DND-41 (cell line): ENCODE measurements at regions not wholly inside any gene's neighbourhood (a gene's known extent, or its start where the extent isn't known, plus 50 kb on each side); places are given as distances from the start of the nearest gene placed in this dataset.

ENCODE experiments used
- ATAC-seq: fragments of 200-7000 bp; cut with Tn5 transposase; 3 replicates; pipeline ENCODE4 v1.9.1; 2021; ENCODE audit warnings: low read depth; ENCODE audit not compliant: insufficient read depth
- DNase-seq: peaks from one replicate; pipeline ENCODE4 v3.0.0-alpha.2; 2020
- H2AFZ ChIP-seq: 2 replicates; pipeline ENCODE4 v1.6.0; 2012; ENCODE audit warnings: low read depth, low read length
- H3K27ac ChIP-seq: 2 replicates; pipeline ENCODE4 v1.5.1; 2012; ENCODE audit warnings: low read length, inconsistent platforms
- H3K27me3 ChIP-seq: fragments of 200-600 bp; sonication (generic); 2 replicates; pipeline ENCODE4 v1.6.0; 2012; ENCODE audit warnings: low read length, mild to moderate bottlenecking, inconsistent platforms; ENCODE audit not compliant: insufficient read depth, poor library complexity
- H3K36me3 ChIP-seq: 2 replicates; pipeline ENCODE4 v1.5.1; 2012; ENCODE audit warnings: low read length, inconsistent platforms; ENCODE audit not compliant: insufficient read depth
- H3K4me1 ChIP-seq: 2 replicates; pipeline ENCODE4 v1.5.1; 2012; ENCODE audit warnings: mild to moderate bottlenecking, low read length; ENCODE audit not compliant: insufficient read depth
- H3K4me2 ChIP-seq: 2 replicates; pipeline ENCODE4 v1.6.0; 2012; ENCODE audit warnings: mild to moderate bottlenecking, moderate library complexity, low read length, inconsistent platforms; ENCODE audit not compliant: insufficient read depth
- H3K4me3 ChIP-seq, 2 experiments: fragments of 200-600 bp in 1 of 2; shearing (Covaris generic) in 1 of 2; 2 replicates each; pipeline ENCODE4 v1.5.1; 2012 to 2016; ENCODE audit warnings: inconsistent platforms in 2 of 2, low read length in 2 of 2, mild to moderate bottlenecking in 2 of 2, low read depth in 1 of 2, moderate library complexity in 1 of 2
- H3K79me2 ChIP-seq: 2 replicates; pipeline ENCODE4 v1.6.0; 2012; ENCODE audit warnings: low read length, inconsistent platforms; ENCODE audit not compliant: insufficient read depth
- H3K9ac ChIP-seq: 2 replicates; pipeline ENCODE4 v1.6.0; 2012; ENCODE audit warnings: low read depth, mild to moderate bottlenecking, inconsistent platforms, low read length, moderate library complexity
- H3K9me3 ChIP-seq: 2 replicates; pipeline ENCODE4 v1.5.1; 2012; ENCODE audit warnings: low read length, moderate library complexity, mild to moderate bottlenecking, inconsistent platforms; ENCODE audit not compliant: insufficient read depth, severe bottlenecking
- H4K20me1 ChIP-seq: 2 replicates; pipeline ENCODE4 v1.6.0; 2012; ENCODE audit warnings: low read length; ENCODE audit not compliant: insufficient read depth
- EZH2 ChIP-seq: IDR thresholded peaks from 3 replicates; pipeline ENCODE4 v1.6.1; 2012; ENCODE audit warnings: borderline replicate concordance, low read depth, mild to moderate bottlenecking, moderate library complexity, low read length, inconsistent platforms; ENCODE audit not compliant: severe bottlenecking
- TF ChIP-seq, protein P1 (sequence below): IDR thresholded peaks from 2 replicates; pipeline ENCODE4 v1.5.1; 2012; ENCODE audit warnings: borderline replicate concordance, low read length, moderate library complexity, mild to moderate bottlenecking; ENCODE audit not compliant: poor library complexity, severe bottlenecking; ENCODE audit errors: extremely low read depth

DNA sequence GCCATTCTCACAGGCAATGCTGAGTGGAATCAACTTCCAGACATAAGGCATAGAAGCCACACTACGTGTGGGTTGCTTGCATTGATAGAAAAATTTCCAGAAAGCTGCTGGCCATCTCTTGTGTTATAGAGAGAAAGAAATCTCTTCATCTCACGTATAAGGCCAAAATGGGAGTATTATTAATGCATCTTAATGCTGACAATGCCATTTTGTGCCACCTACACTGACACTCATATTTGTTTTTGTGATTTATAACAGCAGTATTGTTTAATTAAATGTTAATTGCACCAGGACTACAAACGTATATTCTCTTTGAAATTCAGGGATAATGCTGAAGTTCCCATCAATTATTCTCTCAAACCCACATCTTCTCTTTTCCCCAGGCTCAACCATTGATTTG, 56.1 kb upstream of the TMEM132D start:
- Histone ChIP-seq H3K9me3 (no peaks in the 10 kb centered on the region), H3K4me1 (no peaks in the 10 kb centered on the region), H3K4me2 (no peak overlapping the region), H3K9ac (no peak overlapping the region), H3K27me3 (no peaks in the 10 kb centered on the region), H3K79me2 (no peaks in the 10 kb centered on the region), H3K36me3 (no peaks in the 10 kb centered on the region), H2AFZ (no peak overlapping the region), H3K27ac (no peak overlapping the region), H4K20me1 (no peaks in the 10 kb centered on the region), H3K4me3 (no peak overlapping the region)
- ATAC-seq (no peak), DNase-seq (no peak)
- TF ChIP-seq, protein P1, sequence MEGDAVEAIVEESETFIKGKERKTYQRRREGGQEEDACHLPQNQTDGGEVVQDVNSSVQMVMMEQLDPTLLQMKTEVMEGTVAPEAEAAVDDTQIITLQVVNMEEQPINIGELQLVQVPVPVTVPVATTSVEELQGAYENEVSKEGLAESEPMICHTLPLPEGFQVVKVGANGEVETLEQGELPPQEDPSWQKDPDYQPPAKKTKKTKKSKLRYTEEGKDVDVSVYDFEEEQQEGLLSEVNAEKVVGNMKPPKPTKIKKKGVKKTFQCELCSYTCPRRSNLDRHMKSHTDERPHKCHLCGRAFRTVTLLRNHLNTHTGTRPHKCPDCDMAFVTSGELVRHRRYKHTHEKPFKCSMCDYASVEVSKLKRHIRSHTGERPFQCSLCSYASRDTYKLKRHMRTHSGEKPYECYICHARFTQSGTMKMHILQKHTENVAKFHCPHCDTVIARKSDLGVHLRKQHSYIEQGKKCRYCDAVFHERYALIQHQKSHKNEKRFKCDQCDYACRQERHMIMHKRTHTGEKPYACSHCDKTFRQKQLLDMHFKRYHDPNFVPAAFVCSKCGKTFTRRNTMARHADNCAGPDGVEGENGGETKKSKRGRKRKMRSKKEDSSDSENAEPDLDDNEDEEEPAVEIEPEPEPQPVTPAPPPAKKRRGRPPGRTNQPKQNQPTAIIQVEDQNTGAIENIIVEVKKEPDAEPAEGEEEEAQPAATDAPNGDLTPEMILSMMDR = no peak
- no peak for TF ChIP-seq EZH2

DNA sequence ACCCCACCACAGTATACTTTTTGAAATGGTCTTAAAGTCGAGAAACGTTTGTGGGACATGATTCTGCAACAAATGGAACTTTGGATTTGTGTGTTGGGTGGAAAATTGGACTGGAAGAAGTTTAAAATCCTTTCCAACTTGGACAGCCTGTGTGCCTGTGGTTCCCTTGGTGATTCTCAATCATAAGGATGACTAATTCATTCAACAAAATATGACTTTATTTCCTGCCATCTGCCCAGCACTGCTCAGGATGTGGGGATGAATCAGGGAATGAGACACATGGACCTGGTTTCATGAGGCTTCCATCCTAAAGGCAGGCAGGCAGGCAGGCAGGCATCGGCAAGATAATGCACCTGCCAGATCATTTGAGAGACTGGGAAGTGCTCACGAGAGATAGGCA, 57.3 kb upstream of the TMEM132D start:
- Histone ChIP-seq H4K20me1 (no peaks in the 10 kb centered on the region), H3K4me1 (no peaks in the 10 kb centered on the region), H3K4me3 (no peak overlapping the region), H2AFZ (no peak overlapping the region), H3K27me3 (no peaks in the 10 kb centered on the region), H3K79me2 (no peaks in the 10 kb centered on the region), H3K9me3 (no peaks in the 10 kb centered on the region), H3K27ac (no peak overlapping the region), H3K36me3 (no peaks in the 10 kb centered on the region), H3K9ac (no peak overlapping the region), H3K4me2 (no peak overlapping the region)
- no peak for DNase-seq
- no peak for ATAC-seq
- TF ChIP-seq EZH2 = no peak
- TF ChIP-seq, protein P1 = no peak

DNA sequence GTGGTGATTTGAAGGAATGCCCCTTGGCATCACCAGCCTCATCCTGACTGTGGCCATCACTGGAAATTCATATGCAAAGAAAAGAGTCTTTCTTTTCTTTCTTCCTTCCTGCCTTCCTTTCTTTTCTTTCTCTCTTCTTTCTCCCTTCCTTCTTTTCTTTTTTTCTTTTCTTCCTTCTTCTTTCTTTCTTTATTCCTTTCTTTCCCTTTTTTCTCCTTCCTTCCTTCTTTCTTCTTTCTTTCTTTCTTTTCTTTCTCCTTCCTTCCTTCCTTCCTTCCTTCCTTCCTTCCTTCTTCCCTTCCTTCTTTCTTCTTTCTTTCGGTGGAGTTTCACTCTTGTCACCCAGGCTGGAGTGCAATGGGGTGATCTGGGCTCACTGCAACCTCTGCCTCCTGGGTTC, 58.0 kb upstream of the TMEM132D start:
- Histone ChIP-seq H3K9me3 (no peaks in the 10 kb centered on the region), H4K20me1 (no peaks in the 10 kb centered on the region)
- TF ChIP-seq EZH2 = no peak
- TF ChIP-seq, protein P1 = no peak

DNA sequence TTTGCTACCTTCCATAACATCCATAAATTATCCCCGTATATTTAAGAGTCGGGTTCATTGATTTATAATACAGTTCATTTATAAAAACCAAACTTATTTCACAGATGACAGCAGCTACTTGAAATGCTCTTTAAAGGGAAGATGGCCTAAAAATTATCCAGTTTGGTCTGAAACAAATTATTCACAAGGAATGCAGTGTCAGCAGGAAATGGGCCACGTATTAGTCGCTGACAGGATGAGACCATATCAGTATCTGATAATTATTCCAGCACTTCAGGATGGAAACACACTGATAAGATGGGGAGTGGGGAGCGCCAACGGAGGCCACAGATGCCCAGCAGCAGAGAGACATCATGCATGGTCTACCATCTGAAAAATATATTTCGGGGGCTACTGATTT, 60.5 kb upstream of the TMEM132D start:
- Histone ChIP-seq H3K9me3 (no peaks in the 10 kb centered on the region), H2AFZ (no peak overlapping the region), H3K27me3 (no peaks in the 10 kb centered on the region), H3K27ac (no peak overlapping the region), H4K20me1 (no peaks in the 10 kb centered on the region), H3K4me3 (no peak overlapping the region), H3K79me2 (no peaks in the 10 kb centered on the region), H3K4me1 (no peaks in the 10 kb centered on the region), H3K4me2 (no peak overlapping the region), H3K36me3 (no peaks in the 10 kb centered on the region), H3K9ac (no peak overlapping the region)
- DNase-seq (no peak), ATAC-seq (no peak)
- TF ChIP-seq, protein P1 = no peak
- TF ChIP-seq EZH2 = no peak

More for the DNA sequence above, 58.0 kb upstream of the TMEM132D start:
- Histone ChIP-seq H3K4me1 (no peaks in the 10 kb centered on the region), H3K27ac (no peak overlapping the region), H2AFZ (no peak overlapping the region), H3K4me3 (no peak overlapping the region), H3K9ac (no peak overlapping the region), H3K27me3 (no peaks in the 10 kb centered on the region), H3K79me2 (no peaks in the 10 kb centered on the region), H3K4me2 (no peak overlapping the region), H3K36me3 (no peaks in the 10 kb centered on the region)
- DNase-seq = no peak
- ATAC-seq = no peak
